ENCODE measurements at regions not wholly inside any gene's neighbourhood (a gene's known extent, or its start where the extent isn't known, plus 50 kb on each side); places are given as distances from the start of the nearest gene placed in this dataset.

GRCh38 chr3:26198609-26199008 lies 408.7 kb downstream of the OXSM start:
- Mint-ChIP-seq H3K4me1 (ENCODE audit: low read depth) (no peaks in the 10 kb centered on the region), H3K27me3 (ENCODE audit: insufficient read depth) (no peaks in the 10 kb centered on the region), H3K27ac (no peak overlapping the region), H3K36me3 (ENCODE audit: low read depth) (no peaks in the 10 kb centered on the region), H3K9me3 (peaks cover 38% of the 10 kb centered on the region), H3K4me3 (no peak overlapping the region)
- no peak for TF ChIP-seq CTCF (IDR thresholded peaks at IDR 0.05)
- DNase-seq: no peak

DNA sequence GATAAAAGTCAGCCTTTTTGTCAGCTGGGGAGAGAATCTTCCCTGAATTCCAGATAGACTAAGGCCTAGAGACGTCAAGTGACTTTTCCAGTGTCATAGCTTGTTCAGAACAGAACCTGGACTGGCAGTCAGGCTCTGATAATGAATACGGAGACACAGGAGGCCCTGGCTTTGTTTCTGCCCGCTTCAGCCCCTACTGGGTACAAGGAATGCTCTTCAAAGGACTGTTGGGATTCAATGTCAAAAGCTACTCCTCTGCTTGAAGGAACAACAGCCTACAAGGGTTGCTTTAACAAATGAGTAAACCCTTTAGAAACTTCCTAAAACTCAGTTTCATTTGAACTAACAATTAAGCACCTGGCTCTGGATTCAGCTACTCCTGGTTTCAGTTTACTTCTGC lies 412.3 kb downstream of the OXSM start:
- no peak for DNase-seq
- Mint-ChIP-seq H3K4me1 (ENCODE audit: low read depth) (no peaks in the 10 kb centered on the region), H3K36me3 (ENCODE audit: low read depth) (no peaks in the 10 kb centered on the region; the same call in 1 of the 2 replicates), H3K9me3 (peaks cover 34% of the 10 kb centered on the region), H3K4me3 (no peak overlapping the region), H3K27ac (no peak overlapping the region), H3K27me3 (ENCODE audit: insufficient read depth) (no peaks in the 10 kb centered on the region)
- TF ChIP-seq CTCF (IDR thresholded peaks at IDR 0.05): no peak

DNA sequence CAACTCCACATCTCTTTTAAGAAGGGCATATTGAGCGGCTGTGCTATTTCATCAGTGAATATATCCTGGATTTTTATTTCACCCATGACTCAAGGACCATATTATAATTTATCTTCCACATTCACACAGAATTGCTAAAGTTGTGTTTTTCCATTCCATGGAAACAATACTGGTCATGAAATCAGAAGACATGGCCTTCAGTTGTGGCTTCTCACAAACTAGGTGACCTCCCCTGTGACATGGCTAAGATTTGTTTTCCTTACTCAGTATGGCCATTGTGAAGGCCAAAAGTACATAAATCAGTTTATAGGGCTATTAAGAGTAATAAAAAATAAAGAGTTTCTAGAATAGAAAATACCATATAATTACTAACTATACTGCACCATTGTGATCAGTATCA lies 415.6 kb downstream of the OXSM start:
- Mint-ChIP-seq H3K9me3 (peaks cover 32% of the 10 kb centered on the region), H3K27me3 (ENCODE audit: insufficient read depth) (no peaks in the 10 kb centered on the region), H3K27ac (no peak overlapping the region), H3K4me3 (no peak overlapping the region), H3K36me3 (ENCODE audit: low read depth) (no peaks in the 10 kb centered on the region; the same call in 1 of the 2 replicates), H3K4me1 (ENCODE audit: low read depth) (no peaks in the 10 kb centered on the region)
- no peak for TF ChIP-seq CTCF (IDR thresholded peaks at IDR 0.05)
- no peak for DNase-seq

DNA sequence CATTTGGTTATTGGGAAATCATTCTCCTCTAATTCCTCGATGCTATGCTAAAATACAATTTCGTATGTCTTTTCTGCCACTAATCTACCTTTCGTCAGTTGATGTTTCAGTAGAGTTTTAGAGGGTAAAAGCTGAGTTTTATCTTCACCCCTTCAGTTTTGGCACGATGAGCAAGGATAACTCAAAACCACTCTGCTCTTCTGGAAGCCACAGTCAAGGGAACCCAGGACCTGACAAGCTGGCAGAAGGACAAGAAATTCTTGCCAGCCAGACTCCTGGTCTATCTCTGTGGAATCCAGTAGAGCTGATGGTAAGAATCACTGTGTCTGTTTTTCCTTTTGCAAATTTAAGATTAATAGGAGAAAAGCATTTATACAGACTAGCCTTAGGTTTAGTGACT lies 414.4 kb upstream of the LRRC3B start:
- TF ChIP-seq CTCF (IDR thresholded peaks at IDR 0.05): no peak
- Mint-ChIP-seq H3K4me3 (no peak overlapping the region), H3K27me3 (ENCODE audit: insufficient read depth) (no peaks in the 10 kb centered on the region; the same call in 1 of the 2 replicates), H3K4me1 (ENCODE audit: low read depth) (no peaks in the 10 kb centered on the region), H3K9me3 (peaks cover 42% of the 10 kb centered on the region), H3K36me3 (ENCODE audit: low read depth) (no peaks in the 10 kb centered on the region; the same call in 1 of the 2 replicates), H3K27ac (no peak overlapping the region)
- no peak for DNase-seq

- no peaks in the 10 kb centered on the region for H3K4me1 Mint-ChIP-seq (ENCODE audit: low read depth)
- TF ChIP-seq CTCF (IDR thresholded peaks at IDR 0.05): no peak
- no peak overlapping the region for H3K4me3 Mint-ChIP-seq
- H3K36me3 Mint-ChIP-seq (ENCODE audit: low read depth): no peaks in the 10 kb centered on the region
- H3K27me3 Mint-ChIP-seq (ENCODE audit: insufficient read depth): peaks cover 2% of the 10 kb centered on the region; the same call in 1 of the 2 replicates
- DNase-seq: no peak
- H3K9me3 Mint-ChIP-seq: peaks cover 49% of the 10 kb centered on the region
- no peak overlapping the region for H3K27ac Mint-ChIP-seq
Measured at GRCh38 chr3:26229801-26230200, 392.8 kb upstream of the LRRC3B start.

- Mint-ChIP-seq H3K27me3 (ENCODE audit: insufficient read depth) (peaks cover 2% of the 10 kb centered on the region; the same call in 1 of the 2 replicates), H3K27ac (no peak overlapping the region), H3K36me3 (ENCODE audit: low read depth) (no peaks in the 10 kb centered on the region), H3K4me3 (no peak overlapping the region), H3K9me3 (peaks cover 39% of the 10 kb centered on the region), H3K4me1 (ENCODE audit: low read depth) (no peaks in the 10 kb centered on the region)
- no peak for DNase-seq
- no peak for TF ChIP-seq CTCF (IDR thresholded peaks at IDR 0.05)
Measured at GRCh38 chr3:26233374-26233773, 389.2 kb upstream of the LRRC3B start.
